PFSK-1 (cell line): ENCODE measurements at regions not wholly inside any gene's neighbourhood (a gene's known extent, or its start where the extent isn't known, plus 50 kb on each side); places are given as distances from the start of the nearest gene placed in this dataset.

Experiments used
- POLR2AphosphoS5 ChIP-seq: IDR thresholded peaks from 2 replicates; pipeline ENCODE4 v1.6.1; 2012; ENCODE audit warnings: low read depth, mild to moderate bottlenecking, control low read depth, low read length, moderate library complexity
- TAF1 ChIP-seq: IDR thresholded peaks from 2 replicates; pipeline ENCODE4 v1.6.1; 2012; ENCODE audit warnings: low read length, control low read depth, borderline replicate concordance; ENCODE audit not compliant: insufficient read depth
- TF ChIP-seq, protein P1 (sequence below), 2 experiments: IDR thresholded peaks; 2 replicates each; pipeline versions ENCODE4 v1.6.1 to v1.8.0; 2011 to 2012; ENCODE audit warnings: low read depth in 2 of 2, low read length in 2 of 2, control low read depth in 1 of 2, inconsistent platforms in 1 of 2, mild to moderate bottlenecking in 1 of 2, moderate library complexity in 1 of 2; ENCODE audit not compliant: insufficient read depth in 1 of 2

GRCh38 chr4:163649557-163650091 is 155.1 kb downstream of the TMA16 start:
- TF ChIP-seq, protein P1, sequence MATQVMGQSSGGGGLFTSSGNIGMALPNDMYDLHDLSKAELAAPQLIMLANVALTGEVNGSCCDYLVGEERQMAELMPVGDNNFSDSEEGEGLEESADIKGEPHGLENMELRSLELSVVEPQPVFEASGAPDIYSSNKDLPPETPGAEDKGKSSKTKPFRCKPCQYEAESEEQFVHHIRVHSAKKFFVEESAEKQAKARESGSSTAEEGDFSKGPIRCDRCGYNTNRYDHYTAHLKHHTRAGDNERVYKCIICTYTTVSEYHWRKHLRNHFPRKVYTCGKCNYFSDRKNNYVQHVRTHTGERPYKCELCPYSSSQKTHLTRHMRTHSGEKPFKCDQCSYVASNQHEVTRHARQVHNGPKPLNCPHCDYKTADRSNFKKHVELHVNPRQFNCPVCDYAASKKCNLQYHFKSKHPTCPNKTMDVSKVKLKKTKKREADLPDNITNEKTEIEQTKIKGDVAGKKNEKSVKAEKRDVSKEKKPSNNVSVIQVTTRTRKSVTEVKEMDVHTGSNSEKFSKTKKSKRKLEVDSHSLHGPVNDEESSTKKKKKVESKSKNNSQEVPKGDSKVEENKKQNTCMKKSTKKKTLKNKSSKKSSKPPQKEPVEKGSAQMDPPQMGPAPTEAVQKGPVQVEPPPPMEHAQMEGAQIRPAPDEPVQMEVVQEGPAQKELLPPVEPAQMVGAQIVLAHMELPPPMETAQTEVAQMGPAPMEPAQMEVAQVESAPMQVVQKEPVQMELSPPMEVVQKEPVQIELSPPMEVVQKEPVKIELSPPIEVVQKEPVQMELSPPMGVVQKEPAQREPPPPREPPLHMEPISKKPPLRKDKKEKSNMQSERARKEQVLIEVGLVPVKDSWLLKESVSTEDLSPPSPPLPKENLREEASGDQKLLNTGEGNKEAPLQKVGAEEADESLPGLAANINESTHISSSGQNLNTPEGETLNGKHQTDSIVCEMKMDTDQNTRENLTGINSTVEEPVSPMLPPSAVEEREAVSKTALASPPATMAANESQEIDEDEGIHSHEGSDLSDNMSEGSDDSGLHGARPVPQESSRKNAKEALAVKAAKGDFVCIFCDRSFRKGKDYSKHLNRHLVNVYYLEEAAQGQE (IDR thresholded peaks at IDR 0.05; ENCODE audit: insufficient read depth in 1 of 2, low read depth in 2 of 2, low read length in 2 of 2) = no peak
- TF ChIP-seq POLR2AphosphoS5 = no peak
- TF ChIP-seq TAF1 = no peak
